Suppressor macrophage treated with lipopolysaccharide for 4 hours (primary cell): ENCODE measurements at regions not wholly inside any gene's neighbourhood (a gene's known extent, or its start where the extent isn't known, plus 50 kb on each side); places are given as distances from the start of the nearest gene placed in this dataset.
"Not testable (repeated sequence)": the region's sequence is repeated elsewhere in the genome, so short reads cannot be mapped to it uniquely, and the experiment has no call there.

Source experiments
- DNase-seq: peaks from one replicate; pipeline ENCODE4 v3.0.0-alpha.2; 2020

DNA sequence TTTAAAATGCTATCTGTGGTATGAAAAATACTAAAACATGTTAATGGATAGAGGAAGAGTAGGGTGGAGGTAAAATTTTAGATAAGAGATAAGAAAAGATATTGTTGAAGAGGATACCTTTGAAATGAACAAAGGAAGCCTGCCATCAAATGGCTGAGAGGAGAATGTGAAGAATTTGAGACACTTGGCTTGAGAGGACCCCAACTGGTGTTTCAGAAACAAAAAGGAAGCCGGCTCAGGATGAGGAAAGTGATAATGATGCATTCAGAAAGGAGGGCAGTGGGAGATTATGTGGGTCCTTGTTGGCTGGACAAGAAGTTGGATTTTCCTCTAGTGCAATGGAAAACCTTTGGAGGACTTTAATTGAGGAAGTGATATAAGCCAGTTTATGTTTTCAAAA lies 264.4 kb downstream of the DUSP6 start:
- DNase-seq = no peak

DNA sequence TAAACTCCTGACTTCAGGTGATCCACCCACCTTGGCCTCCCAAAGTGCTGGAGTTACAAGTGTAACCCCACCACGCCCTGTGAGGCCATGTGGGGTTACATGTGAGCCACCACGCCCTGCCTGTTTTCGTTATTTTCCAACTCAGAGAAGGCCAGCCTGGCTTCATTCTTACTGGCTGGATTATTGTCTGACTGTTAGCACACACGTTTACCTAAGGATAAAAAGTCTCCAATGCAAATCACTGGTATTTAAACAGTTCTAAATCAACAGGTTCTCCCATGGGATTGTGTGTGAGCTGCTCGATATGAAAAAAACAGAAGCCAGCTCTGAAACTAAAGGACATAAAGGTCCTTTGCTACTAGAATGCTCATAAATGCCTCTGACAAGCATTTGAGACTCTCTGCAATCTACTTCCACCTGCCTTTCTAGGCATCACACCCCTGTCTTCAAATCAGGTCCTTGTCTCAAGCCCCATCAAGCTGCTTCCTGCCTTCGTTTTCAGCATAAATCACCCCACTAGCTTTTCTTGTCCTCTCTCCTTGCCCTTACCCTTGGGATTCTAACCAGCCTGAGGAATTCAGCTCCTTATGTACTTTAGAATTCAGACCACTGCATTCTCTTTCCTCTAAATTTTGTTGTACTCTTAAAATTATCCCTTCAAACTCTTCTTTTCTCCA lies 265.0 kb downstream of the DUSP6 start:
- DNase-seq = no peak

DNA sequence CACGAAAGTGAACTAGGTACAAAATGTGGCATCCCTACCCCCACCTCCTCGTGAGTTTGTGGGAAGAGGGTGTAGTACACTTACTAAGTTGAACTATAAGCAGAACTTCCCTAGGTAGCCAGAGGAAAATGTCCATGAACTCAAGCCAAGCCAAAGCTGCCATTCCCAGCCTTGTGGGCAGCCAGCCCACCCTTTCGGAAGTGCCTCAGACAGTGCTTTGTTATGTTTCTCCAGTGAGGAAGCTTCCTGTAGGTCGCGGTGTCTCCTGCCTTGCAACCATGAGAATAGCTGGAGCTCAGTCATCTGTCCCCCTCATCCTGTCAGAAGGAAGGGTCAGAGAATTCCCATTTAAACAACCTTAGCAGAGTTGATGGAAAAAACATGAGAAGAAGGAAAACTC lies 266.9 kb downstream of the DUSP6 start:
- no peak for DNase-seq

DNA sequence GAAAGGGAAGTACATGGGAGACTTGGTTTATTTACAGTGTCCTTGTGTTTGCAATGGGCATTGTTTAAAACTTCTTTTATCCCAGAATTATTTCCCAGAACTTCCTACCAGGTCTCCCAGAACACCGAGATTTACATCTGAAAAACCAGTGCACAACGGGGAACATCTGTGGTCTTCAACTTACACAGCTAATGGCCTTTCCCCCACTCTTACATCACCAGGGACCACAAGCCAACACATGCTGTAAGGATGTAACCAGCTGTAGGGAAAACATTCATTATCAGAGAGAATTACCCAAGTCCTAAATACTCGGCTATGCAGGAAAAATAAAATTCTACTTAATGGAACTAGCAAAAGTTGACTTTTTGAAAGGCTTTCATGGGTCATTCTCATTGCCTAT lies 267.6 kb downstream of the DUSP6 start:
- no peak for DNase-seq

DNA sequence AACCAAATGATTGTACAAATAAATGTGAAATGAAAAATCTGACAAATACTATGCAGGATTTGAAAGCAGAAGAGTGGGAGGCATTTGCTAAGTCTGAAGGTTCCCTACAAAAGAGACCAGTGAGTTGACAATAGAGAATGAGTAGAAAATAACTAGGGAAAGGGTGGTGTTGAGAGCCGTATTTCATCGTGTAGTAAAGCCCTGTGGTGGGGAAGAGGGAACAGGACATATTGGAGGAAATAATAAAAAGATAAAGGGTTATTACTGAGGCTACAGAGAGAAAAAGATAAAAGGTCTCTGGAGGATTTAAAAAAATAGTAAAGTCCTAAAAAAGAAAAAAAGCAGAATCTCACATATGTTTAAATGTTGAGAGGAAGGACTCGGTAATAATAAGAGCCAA lies 268.8 kb downstream of the DUSP6 start:
- no peak for DNase-seq

DNA sequence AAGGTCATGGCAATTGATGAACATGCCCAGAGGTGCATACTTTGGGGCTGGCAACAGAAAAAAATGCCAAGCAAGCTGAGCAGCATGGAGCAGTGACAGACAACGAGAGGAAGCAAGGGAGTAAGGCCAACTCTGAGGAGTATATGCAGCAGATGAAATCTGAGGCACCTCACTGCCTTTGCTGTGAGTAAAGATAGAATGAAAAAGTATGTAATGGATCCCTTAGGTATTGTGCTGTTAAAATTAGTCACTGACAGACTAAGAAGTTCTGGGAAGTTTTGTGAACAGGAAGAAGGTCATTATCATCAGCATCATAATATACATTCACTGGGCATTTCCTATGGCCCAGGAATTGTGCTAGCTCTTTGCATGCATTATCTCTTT lies 269.9 kb downstream of the DUSP6 start:
- DNase-seq = no peak

DNA sequence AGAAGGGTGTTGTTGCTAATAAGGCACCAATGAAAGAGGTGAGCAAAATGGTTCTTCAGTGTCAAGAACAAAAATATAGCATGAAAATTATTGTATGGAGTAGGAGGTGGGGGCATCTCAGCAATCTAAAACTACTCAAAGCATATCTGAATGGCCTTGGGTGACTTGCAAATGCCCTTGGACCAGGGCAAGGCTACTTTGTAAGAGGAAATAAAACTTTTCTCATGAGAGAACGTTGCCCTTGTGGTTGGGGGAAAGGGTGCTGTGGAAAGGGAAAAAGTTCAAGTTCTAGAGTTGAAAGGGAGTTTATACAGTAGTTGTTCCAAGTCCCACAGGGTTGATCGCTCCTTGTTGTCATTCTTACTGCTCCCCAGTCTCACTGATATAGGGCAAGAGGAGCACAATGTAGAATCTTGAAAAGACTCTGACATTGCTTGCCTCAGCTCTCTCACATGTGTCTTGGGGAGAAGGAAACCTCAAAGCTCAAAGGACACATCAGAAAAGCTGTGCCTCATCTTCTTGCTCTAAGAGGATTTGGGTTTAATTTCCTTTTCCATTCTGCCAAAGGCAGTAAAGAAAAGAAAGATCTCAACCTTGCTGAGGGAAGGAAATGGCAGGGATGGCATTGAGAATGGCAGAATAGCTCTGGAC lies 270.5 kb downstream of the DUSP6 start:
- DNase-seq = no peak

DNA sequence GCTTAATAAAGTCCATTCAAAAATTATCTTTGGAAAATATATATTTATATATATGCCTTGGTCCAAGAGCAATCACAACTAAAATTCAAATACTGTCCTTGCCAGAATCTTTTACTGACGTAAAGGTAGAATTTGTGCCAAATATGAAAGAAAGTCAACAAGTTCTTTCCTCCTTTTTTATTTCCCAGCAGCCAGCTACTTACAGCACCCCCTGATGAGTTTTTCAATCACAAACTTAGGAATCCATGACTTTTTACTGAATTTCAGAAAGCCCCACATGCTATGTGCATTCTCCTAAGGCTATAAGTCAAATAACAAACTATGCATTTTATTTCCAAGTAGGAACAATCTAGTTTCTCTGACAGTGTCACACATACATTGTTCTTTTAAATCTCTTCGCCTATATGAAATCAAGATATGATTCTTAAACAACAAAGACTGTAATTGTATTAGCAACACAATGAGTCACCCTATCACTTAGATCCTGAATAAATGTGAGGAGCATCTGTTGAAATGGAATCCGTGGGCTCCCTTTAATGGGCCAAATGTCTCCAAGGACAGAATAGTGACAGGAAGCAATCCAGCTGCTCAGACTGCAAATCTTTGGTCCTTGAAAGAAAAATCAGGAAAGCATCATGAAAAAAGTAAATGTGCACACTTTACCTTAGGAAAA lies 271.4 kb downstream of the DUSP6 start:
- DNase-seq = no peak

DNA sequence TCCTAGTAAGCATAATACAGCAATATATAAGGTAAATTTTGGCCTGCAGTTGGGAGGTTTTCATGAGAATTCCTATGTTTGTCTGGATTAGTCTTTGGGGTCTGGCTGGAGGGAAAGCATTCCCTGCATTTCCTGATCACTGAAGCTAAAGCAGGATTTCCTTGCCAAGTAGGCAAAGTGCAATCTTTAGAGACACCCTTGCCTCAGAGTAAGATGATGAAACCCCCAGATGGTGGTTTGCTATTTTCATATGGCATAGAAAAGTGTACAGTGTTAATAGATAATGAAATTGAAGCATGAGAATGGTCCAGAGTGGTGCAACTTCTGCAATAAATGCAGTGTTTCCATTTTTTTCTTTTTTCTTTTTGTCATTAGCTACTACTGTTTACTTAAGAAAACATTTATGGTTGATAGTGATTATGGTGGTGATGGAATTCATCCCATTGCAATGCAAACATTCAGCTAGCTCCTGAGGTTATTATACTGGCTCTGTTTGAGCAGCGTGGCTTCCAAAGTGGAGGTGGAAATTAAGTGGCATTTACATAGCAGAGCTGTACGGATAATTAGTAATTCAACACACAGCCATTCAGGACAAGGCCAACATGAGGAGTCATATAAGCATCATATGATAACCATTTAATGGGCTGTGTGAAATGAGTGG lies 276.3 kb downstream of the DUSP6 start:
- no peak for DNase-seq

DNA sequence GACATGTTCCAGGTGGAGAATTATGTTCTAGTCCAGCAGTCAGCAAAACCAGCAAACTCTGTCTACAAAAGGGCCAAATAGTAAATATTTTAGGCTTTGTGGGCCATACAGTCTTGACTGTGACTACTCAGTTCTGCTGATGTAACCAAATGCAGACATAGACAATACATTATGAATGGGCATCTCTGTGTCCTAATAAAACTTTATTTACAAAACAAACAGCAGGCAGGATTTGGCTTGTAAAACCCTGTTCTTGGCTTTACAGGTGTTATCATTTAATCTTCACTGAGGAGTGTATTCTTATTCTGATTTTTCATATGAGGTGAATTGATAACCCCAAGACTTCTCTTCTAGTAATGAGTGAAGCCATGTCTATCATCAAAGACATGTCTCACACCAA lies 278.6 kb downstream of the DUSP6 start:
- no peak for DNase-seq

DNA sequence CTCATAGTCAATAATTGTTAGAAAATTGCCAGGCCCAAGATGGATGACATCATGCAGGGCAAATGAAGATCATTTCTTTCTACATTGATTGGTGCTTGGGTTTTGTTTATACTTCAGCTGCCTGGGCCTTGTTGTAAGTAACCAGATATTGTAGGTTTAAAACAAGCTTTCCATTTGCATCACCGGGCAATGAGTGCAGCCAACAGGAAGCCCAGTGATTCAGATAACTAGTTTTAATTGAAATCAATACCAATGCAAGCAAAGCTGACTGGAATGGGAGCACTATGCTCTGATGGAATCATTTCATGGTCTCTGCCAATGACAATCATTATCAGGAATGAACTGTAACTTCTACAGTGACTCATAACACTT lies 279.3 kb downstream of the DUSP6 start:
- DNase-seq = no peak

DNA sequence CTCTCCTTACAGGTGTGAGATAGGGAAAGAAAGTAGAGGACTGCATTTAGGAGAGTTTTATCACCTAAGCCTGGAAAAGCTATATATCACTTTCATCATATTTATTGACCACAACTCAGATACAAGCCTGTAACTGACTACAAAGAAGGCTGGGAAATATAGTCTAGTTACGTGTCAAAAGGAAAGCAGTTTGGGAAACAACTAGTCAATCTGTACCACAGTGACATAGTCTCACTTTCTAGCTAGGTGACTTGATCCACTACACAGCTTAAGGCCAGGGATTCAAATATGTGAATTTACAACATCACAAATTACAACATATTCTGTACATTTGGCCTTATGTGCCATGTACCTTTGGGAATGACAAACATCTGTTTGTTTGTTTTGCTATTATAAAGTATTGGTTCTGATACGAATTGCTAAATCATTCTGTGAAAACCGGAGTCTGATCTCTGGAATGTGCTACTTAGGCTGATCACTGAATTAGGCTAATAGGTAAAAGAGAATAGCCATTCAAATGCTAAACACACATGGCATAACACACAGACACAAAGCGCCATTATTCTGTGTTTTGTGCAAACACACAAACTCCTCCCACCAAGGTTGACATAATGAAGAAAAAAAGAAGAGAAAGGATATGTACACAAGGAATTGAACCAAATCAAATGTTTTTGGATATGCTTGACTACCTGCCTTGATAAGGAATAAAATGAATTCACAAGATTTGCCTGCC lies 279.8 kb downstream of the DUSP6 start:
- no peak for DNase-seq

DNA sequence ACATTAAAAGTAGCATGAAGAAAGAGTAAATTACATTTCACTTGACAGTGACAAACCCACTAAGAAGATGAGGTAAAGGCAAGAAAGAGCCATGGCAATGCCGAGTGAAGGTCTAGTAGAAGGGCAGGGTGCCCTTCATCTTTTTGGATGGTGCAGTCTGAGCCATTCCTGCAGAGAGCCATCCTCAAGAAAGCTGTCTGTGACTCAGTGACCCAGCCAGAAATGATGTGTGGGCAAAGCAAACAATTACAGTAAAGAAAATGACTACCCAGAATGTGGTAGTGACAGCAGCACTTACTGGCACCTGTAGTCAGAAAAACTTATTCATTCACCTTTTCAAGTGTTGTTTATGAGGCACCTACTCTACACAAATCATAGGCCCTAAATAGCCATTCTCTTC lies 281.7 kb downstream of the DUSP6 start:
- DNase-seq = no peak

DNA sequence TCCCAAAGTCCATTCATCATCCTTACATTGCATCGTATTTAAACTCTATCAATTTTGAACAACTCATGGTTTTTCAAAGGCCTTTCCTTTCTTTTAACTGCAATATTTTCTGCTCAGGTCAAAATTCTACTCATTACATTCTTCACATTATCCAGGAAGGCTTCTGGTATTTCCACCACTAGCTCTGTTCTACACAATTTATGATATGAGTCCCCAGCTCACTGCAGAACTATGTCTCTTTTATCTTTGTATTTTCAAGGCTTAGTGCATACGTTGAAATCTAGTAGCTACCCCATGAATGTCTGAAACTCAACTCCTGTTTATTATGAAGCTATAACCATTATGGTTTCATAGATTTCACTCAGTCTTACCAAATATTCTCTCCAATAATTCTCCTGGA lies 282.9 kb downstream of the DUSP6 start:
- DNase-seq = no peak

DNA sequence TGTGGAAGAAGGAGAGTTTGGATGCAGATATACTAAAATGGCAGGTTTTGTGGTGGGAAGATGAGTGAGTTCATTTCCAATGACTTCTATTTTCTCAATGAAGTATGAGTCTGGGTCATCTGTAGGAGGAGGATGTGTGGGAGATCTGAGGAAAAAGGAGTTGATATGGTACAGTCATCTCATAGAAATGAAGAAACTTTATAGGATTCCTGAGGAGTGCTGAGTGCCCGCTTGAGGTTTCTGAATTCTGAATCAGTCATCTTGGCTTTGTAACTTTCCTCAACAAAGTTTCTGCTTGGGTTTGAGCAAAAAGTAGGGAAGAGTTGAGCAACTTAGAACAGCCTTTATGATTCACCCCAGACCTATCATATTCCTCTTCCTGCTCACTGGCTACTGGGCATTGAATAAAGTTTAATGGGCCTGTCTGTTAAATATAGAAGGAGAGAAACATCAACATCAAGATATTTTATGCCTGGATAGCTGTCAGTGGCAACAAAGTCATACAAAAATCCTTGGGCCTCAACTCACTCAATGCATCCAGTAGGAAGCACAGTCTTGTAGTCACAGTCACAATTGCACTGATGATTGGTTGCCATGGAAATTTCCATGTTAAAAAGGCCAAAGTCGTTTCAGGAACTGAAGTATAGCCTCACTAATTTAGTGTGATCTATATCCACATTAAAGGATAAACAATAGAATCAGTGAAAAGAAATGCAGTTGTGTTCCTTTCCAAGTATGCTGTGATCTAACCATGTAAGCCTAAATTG lies 284.7 kb downstream of the DUSP6 start:
- DNase-seq = peak; percentile 75

DNA sequence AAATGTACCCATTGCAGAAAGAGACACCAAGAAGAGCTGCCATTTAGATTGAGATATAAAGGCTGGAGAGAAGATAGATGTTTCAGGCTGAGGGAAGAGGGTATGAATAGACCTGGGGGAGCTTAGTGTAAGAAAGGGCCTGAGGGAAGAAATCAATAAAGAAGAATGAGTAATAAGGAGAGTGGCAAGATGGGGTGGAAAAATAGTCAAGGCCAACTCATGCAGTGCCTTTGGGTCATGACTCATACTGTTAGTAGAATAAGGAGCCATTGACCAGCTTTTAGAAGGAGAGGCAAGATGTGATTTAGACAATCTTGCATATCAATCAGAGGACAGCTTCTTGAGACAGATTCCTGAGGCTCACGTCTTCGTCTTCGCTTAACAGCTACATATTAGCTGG lies 287.5 kb downstream of the DUSP6 start:
- DNase-seq = peak; percentile 57

DNA sequence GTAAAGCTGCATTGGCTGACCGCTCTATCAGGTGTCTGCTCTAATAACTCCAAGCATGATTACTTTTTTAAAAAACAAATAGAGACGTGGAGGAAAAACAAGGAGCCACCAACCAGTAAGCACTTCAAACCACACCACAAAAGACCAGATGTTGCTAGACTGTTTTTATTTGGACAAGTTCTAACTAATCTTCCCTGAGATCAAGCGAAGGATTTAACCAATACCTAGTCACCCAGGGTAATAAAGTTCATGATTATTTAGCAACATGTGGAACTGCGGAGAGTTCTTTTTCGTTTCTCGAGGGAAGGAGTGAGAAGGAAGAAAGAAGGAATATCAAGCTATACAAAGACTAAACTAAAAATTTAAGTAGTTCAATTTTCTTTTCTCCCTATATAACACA lies 288.1 kb downstream of the DUSP6 start:
- no peak for DNase-seq

DNA sequence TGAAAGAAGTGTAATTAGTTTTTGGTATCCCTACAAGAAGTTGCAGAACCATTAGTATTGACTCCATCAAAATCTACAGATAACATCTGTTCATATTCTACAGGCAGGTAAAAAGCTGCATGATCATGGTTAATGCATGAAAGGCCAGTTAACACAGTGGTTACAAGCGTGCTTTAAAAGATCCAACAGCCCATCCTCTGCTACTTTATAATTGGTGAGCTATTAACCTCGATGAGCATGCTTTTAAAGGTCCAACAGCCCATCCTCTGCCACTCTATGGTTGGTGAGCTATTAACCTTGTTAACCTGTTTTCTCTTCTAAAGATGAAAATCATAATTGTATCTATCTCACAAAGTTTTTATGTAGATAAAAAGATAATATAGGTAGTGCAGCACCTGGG lies 289.3 kb downstream of the DUSP6 start:
- no peak for DNase-seq

DNA sequence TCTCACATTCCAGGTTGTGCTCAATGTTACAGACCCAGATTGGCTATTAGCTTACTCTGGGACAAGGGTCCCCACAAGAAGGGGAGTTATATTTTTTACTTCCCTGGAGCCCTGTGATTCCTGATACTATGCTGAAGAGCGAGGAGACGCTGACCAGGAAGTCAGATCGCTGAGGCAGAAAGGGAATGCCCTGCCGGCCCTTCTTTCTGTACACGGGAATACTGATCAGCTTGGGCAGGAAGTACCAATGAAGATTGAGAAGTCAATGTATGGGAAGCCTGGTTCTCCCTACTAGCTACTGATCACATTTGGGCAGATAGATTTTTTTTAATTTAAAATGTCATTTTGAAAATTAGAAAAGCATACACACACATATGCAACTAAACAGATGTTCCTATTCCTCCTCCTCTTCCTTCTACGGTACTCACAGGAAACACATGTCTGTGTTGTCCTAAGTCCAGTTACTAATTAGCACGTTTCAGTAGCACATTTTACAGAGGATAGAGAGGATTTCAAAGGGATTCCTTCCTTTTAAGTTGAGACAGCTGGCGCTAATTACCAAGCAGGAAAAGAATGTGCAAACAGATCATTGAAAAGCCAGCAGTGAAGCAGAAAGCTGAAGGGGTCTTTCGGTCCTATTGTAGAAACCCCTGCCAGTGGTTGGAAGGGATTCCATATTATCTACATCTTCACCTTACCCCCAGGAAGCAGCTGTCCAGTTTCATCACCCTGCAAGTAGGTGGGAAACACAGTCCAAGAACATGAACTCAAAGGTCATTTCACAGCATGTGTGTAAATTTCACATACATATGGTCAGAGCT lies 292.4 kb downstream of the DUSP6 start:
- DNase-seq = no peak

DNA sequence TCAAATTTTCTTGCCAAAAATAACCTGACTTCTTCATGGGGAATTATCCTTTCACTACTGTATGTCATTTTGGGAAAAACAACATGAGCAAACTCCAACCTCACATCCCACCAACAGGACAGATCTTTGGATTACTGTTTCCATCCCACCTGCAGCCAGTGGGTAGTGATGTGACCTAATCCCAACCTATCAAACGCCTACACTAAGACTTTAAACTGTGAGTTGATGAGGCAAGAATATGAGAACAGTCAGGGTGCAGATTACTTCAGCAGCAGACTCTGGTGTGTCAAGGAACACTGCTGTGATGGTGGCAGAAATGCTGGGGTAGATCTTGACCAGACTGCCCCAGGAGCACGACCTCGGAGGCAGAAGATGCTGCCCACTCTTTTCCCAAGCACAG lies 293.2 kb downstream of the DUSP6 start:
- no peak for DNase-seq

DNA sequence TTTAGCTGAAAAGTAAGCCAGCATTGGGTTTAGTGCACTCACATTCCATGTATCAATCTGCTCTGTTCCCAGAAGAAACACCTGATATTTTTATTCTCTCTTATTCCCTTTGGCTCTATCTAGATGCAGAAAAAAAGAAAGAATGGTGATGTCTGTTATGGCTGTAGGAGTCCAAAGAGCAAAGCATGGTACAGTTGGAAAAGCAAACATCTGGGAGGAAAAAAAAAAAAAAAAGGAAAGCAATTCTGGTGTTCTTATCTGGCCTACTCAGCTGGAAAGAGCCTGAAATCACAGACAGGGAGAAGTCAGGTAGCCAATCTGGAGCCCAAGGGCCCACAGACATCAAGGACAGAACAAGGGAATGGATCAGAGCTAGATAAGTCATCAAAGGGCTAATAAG lies 293.9 kb downstream of the DUSP6 start:
- DNase-seq = no peak

DNA sequence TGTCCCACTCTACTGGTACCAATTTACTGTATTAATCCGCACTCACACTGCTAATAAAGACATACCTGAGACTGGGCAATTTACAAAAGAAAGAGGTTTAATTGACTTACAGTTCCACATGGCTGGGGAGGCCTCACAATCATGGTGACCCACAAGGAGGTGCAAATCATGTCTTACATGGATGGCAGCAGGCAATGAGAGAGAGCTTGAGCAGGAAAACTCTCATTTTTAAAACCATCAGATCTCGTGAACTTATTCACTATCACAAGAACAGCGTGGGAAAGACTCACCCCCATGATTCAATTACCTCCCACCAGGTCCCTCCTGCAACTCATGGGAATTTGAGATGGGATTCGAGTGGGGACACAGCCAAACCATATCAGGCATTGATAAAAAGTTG lies 298.5 kb downstream of the DUSP6 start:
- DNase-seq = not testable (repeated sequence)
